ENCODE measurements at regions not wholly inside any gene's neighbourhood (a gene's known extent, or its start where the extent isn't known, plus 50 kb on each side); places are given as distances from the start of the nearest gene placed in this dataset.

GRCh38 chr18:45505497-45506206, 109.6 kb upstream of the SLC14A2 start:
- WGBS, result 55% methylated on average over 12 of the region's 12 CpGs
- intact Hi-C loops (cut with DNase I), result no loop called here
- H3K4me3 ChIP-seq, result no peak overlapping the region
- DNase-seq (ENCODE audit: low spot score), result no peak
- peak overlapping the region in 1 of 2 donors; percentile 35 for H3K27ac ChIP-seq
- H3K9me3 ChIP-seq, result no peaks in the 10 kb centered on the region
- H3K36me3 ChIP-seq, result no peaks in the 10 kb centered on the region
- TF ChIP-seq POLR2AphosphoS5 (IDR thresholded peaks at IDR 0.05), result no peak
- no peak for TF ChIP-seq CTCF (IDR thresholded peaks at IDR 0.05)
- no peak for TF ChIP-seq POLR2A (IDR thresholded peaks at IDR 0.05)
- H3K4me1 ChIP-seq (replicated peaks), result no peaks in the 10 kb centered on the region
- H3K27me3 ChIP-seq (replicated peaks; ENCODE audit: insufficient read depth), result no peaks in the 10 kb centered on the region

GRCh38 chr18:45506951-45507350, 108.3 kb upstream of the SLC14A2 start:
- Histone ChIP-seq H3K36me3 (no peaks in the 10 kb centered on the region), H3K4me1 (replicated peaks) (no peaks in the 10 kb centered on the region), H3K27me3 (replicated peaks; ENCODE audit: insufficient read depth) (no peaks in the 10 kb centered on the region), H3K27ac (no peak overlapping the region), H3K4me3 (no peak overlapping the region), H3K9me3 (no peaks in the 10 kb centered on the region)
- intact Hi-C loops (cut with DNase I), result no loop called here
- 97% methylated on average over 4 of the region's 4 CpGs for WGBS
- no peak for DNase-seq (ENCODE audit: low spot score)
- no peak for TF ChIP-seq POLR2AphosphoS5 (IDR thresholded peaks at IDR 0.05)
- no peak for TF ChIP-seq CTCF (IDR thresholded peaks at IDR 0.05)
- TF ChIP-seq POLR2A (IDR thresholded peaks at IDR 0.05), result no peak

- H3K27me3 ChIP-seq (replicated peaks; ENCODE audit: insufficient read depth), result no peaks in the 10 kb centered on the region
- WGBS, result 71% methylated on average over 4 of the region's 4 CpGs
- no peaks in the 10 kb centered on the region for H3K4me1 ChIP-seq (replicated peaks)
- intact Hi-C loops (cut with DNase I), result no loop called here
- TF ChIP-seq POLR2A (IDR thresholded peaks at IDR 0.05) (no peak), POLR2AphosphoS5 (IDR thresholded peaks at IDR 0.05) (no peak), CTCF (IDR thresholded peaks at IDR 0.05) (no peak)
- no peak for DNase-seq (ENCODE audit: low spot score)
- no peak overlapping the region for H3K4me3 ChIP-seq
- H3K27ac ChIP-seq, result no peak overlapping the region
- no peaks in the 10 kb centered on the region for H3K36me3 ChIP-seq
- H3K9me3 ChIP-seq, result no peaks in the 10 kb centered on the region
These were observed 105.7 kb upstream of the SLC14A2 start for GRCh38 chr18:45509535-45509934.

DNA sequence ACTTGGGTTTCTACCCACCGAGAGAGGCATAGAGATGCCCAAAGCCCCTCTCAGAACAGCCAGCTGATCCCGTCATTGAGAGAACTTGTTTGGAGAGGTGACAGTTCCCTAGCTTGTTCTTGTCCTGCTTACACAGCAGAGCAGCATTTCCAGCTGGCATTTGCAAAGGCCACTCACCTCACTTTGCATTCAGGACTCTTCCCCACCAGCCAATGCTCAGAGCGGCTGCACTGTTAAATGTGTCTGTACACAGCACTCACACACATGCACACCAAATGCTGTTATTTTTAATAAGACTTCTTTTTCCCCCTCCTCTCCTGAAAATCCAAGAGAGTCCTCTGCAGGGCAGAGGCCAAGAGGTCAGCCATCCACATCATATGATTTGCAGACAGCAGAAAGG, 104.6 kb upstream of the SLC14A2 start:
- H3K27ac ChIP-seq, result no peak overlapping the region
- DNase-seq (ENCODE audit: low spot score), result no peak
- H3K4me3 ChIP-seq, result no peak overlapping the region
- no peaks in the 10 kb centered on the region for H3K27me3 ChIP-seq (replicated peaks; ENCODE audit: insufficient read depth)
- intact Hi-C loops (cut with DNase I), result loop anchor here (10.0 kb wide), 1 partner anchor 256 kb away; no protein-coding TSS in a partner anchor
- 57% methylated on average over 3 of the region's 3 CpGs for WGBS
- H3K36me3 ChIP-seq, result no peaks in the 10 kb centered on the region
- TF ChIP-seq POLR2AphosphoS5 (IDR thresholded peaks at IDR 0.05) (no peak), CTCF (IDR thresholded peaks at IDR 0.05) (no peak), POLR2A (IDR thresholded peaks at IDR 0.05) (no peak)
- H3K9me3 ChIP-seq, result no peaks in the 10 kb centered on the region
- H3K4me1 ChIP-seq (replicated peaks), result no peaks in the 10 kb centered on the region

DNA sequence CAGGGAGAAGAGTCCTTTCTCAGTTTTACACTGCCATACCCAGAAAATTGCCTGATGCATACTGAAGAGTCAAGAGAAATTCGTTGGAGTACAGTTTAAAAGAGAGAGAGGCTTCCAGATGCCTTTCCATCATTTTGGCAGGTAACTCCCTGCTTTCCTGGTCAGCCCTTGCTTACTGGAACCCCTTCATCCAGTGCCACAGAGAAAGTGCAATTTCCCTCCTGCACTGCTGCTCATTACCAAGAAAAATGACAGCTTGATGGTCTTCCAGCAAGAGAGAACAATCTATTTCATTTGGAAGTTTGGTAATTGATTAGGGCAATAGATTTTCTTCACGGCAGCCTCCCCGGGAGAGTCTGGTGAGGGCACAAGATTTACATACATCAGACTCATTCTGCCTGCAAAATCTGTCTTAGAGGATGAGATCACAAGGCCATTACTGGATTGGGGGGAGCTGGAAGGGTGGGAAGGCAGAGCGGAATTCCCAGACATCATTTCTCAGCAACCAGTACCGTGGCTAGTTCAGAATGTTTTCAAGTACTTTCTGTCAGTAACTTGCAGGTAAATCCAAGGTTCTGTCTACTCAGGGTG, 102.8 kb upstream of the SLC14A2 start:
- Histone ChIP-seq H3K9me3 (no peaks in the 10 kb centered on the region), H3K27me3 (replicated peaks; ENCODE audit: insufficient read depth) (no peaks in the 10 kb centered on the region), H3K36me3 (no peaks in the 10 kb centered on the region), H3K4me3 (no peak overlapping the region), H3K4me1 (replicated peaks) (no peaks in the 10 kb centered on the region), H3K27ac (no peak overlapping the region)
- DNase-seq (ENCODE audit: low spot score), result no peak
- TF ChIP-seq CTCF (IDR thresholded peaks at IDR 0.05) (no peak), POLR2AphosphoS5 (IDR thresholded peaks at IDR 0.05) (no peak), POLR2A (IDR thresholded peaks at IDR 0.05) (no peak)
- intact Hi-C loops (cut with DNase I), result loop anchor here (10.0 kb wide), 1 partner anchor 258 kb away; no protein-coding TSS in a partner anchor
- WGBS, result 89% methylated on average over 5 of the region's 5 CpGs
